ENCODE measurements at regions not wholly inside any gene's neighbourhood (a gene's known extent, or its start where the extent isn't known, plus 50 kb on each side); places are given as distances from the start of the nearest gene placed in this dataset.
"Not testable (repeated sequence)": the region's sequence is repeated elsewhere in the genome, so short reads cannot be mapped to it uniquely, and the experiment has no call there.

- no peak overlapping the region for H3K27ac ChIP-seq (ENCODE audit: low read depth, low read length)
- H3K4me3 ChIP-seq (ENCODE audit: low read depth, low read length) = no peak overlapping the region
- no peaks in the 10 kb centered on the region for H3K79me1 ChIP-seq (ENCODE audit: low read length)
- H3K9me3 ChIP-seq (ENCODE audit: insufficient read depth, low read depth, low read length) = no peaks in the 10 kb centered on the region
- no peak overlapping the region for H2AFZ ChIP-seq (ENCODE audit: insufficient read depth, low read length, poor library complexity)
- no peak overlapping the region for H3K9ac ChIP-seq (ENCODE audit: low read length)
- no peak overlapping the region for H4K12ac ChIP-seq (ENCODE audit: low read depth, low read length)
- H4K91ac ChIP-seq (ENCODE audit: low read depth, low read length) = no peak overlapping the region
- no peak overlapping the region for H3K14ac ChIP-seq (ENCODE audit: low read length)
- no peak for DNase-seq
- no peaks in the 10 kb centered on the region for H3K4me1 ChIP-seq (ENCODE audit: control insufficient read depth in 1 of 2, insufficient read depth in 2 of 2, low read length in 2 of 2)
- WGBS (ENCODE audit: extremely low coverage, insufficient coverage, insufficient read length) = no CpG with 5 or more reads among the region's 2 CpGs
- no peak overlapping the region for H3K23ac ChIP-seq (ENCODE audit: low read length)
- no peaks in the 10 kb centered on the region for H3K36me3 ChIP-seq (ENCODE audit: control insufficient read depth in 1 of 2, insufficient read depth in 2 of 2, low read length in 2 of 2)
- H2BK120ac ChIP-seq (ENCODE audit: insufficient read depth, low read length, poor library complexity) = no peak overlapping the region
- H2BK12ac ChIP-seq (ENCODE audit: low read length) = no peak overlapping the region
- H3K18ac ChIP-seq (ENCODE audit: low read length) = no peak overlapping the region
- H3K4ac ChIP-seq (ENCODE audit: low read depth, low read length) = no peak overlapping the region
- no peak overlapping the region for H2BK5ac ChIP-seq (ENCODE audit: low read depth, low read length, poor library complexity)
- H3K79me2 ChIP-seq (ENCODE audit: control insufficient read depth, insufficient read depth, low read length, poor library complexity) = no peaks in the 10 kb centered on the region
- no peak overlapping the region for H3K4me2 ChIP-seq (ENCODE audit: low read length)
- H2AK5ac ChIP-seq (ENCODE audit: low read length) = no peak overlapping the region
- no peak overlapping the region for H4K8ac ChIP-seq (ENCODE audit: low read depth, low read length)
- no peaks in the 10 kb centered on the region for H3K27me3 ChIP-seq (ENCODE audit: insufficient read depth, low read length)
Measured at GRCh38 chr4:106529348-106530023, 160.9 kb upstream of the GIMD1 start.

- H3K9me3 ChIP-seq (ENCODE audit: insufficient read depth, low read depth, low read length) = no peaks in the 10 kb centered on the region
- H3K23ac ChIP-seq (ENCODE audit: low read length) = no peak overlapping the region
- no peak overlapping the region for H2AFZ ChIP-seq (ENCODE audit: insufficient read depth, low read length, poor library complexity)
- no peak overlapping the region for H4K8ac ChIP-seq (ENCODE audit: low read depth, low read length)
- H3K27me3 ChIP-seq (ENCODE audit: insufficient read depth, low read length) = no peaks in the 10 kb centered on the region
- no peak overlapping the region for H2BK12ac ChIP-seq (ENCODE audit: low read length)
- H3K27ac ChIP-seq (ENCODE audit: low read depth, low read length) = no peak overlapping the region
- no peak overlapping the region for H3K4ac ChIP-seq (ENCODE audit: low read depth, low read length)
- H3K4me2 ChIP-seq (ENCODE audit: low read length) = no peak overlapping the region
- H3K79me1 ChIP-seq (ENCODE audit: low read length) = no peaks in the 10 kb centered on the region
- H2AK5ac ChIP-seq (ENCODE audit: low read length) = no peak overlapping the region
- no peak overlapping the region for H3K4me3 ChIP-seq (ENCODE audit: low read depth, low read length)
- no peak overlapping the region for H3K18ac ChIP-seq (ENCODE audit: low read length)
- no peak for DNase-seq
- WGBS (ENCODE audit: extremely low coverage, insufficient coverage, insufficient read length) = no CpG with 5 or more reads among the region's 2 CpGs
- H2BK120ac ChIP-seq (ENCODE audit: insufficient read depth, low read length, poor library complexity) = no peak overlapping the region
- H4K91ac ChIP-seq (ENCODE audit: low read depth, low read length) = no peak overlapping the region
- no peak overlapping the region for H4K12ac ChIP-seq (ENCODE audit: low read depth, low read length)
- H3K9ac ChIP-seq (ENCODE audit: low read length) = no peak overlapping the region
- no peaks in the 10 kb centered on the region for H3K79me2 ChIP-seq (ENCODE audit: control insufficient read depth, insufficient read depth, low read length, poor library complexity)
- no peaks in the 10 kb centered on the region for H3K36me3 ChIP-seq (ENCODE audit: control insufficient read depth in 1 of 2, insufficient read depth in 2 of 2, low read length in 2 of 2)
- H2BK5ac ChIP-seq (ENCODE audit: low read depth, low read length, poor library complexity) = no peak overlapping the region
- H3K4me1 ChIP-seq (ENCODE audit: control insufficient read depth in 1 of 2, insufficient read depth in 2 of 2, low read length in 2 of 2) = no peaks in the 10 kb centered on the region
- no peak overlapping the region for H3K14ac ChIP-seq (ENCODE audit: low read length)
Measured at GRCh38 chr4:106527316-106527715, 158.7 kb upstream of the GIMD1 start.

GRCh38 chr4:106525425-106525824, 156.8 kb upstream of the GIMD1 start:
- not testable (repeated sequence) for H3K36me3 ChIP-seq (ENCODE audit: control insufficient read depth in 1 of 2, insufficient read depth in 2 of 2, low read length in 2 of 2); H4K8ac ChIP-seq (ENCODE audit: low read depth, low read length); H4K91ac ChIP-seq (ENCODE audit: low read depth, low read length); H3K79me2 ChIP-seq (ENCODE audit: control insufficient read depth, insufficient read depth, low read length, poor library complexity); H2BK120ac ChIP-seq (ENCODE audit: insufficient read depth, low read length, poor library complexity); H3K27ac ChIP-seq (ENCODE audit: low read depth, low read length); H3K4me1 ChIP-seq (ENCODE audit: control insufficient read depth in 1 of 2, insufficient read depth in 2 of 2, low read length in 2 of 2); H3K27me3 ChIP-seq (ENCODE audit: insufficient read depth, low read length); H3K4me2 ChIP-seq (ENCODE audit: low read length); H3K4me3 ChIP-seq (ENCODE audit: low read depth, low read length); H3K23ac ChIP-seq (ENCODE audit: low read length); H4K12ac ChIP-seq (ENCODE audit: low read depth, low read length); H2BK12ac ChIP-seq (ENCODE audit: low read length); H3K4ac ChIP-seq (ENCODE audit: low read depth, low read length); H2AFZ ChIP-seq (ENCODE audit: insufficient read depth, low read length, poor library complexity); H3K9ac ChIP-seq (ENCODE audit: low read length); H3K18ac ChIP-seq (ENCODE audit: low read length); H2BK5ac ChIP-seq (ENCODE audit: low read depth, low read length, poor library complexity); H2AK5ac ChIP-seq (ENCODE audit: low read length); DNase-seq; H3K79me1 ChIP-seq (ENCODE audit: low read length); H3K14ac ChIP-seq (ENCODE audit: low read length); H3K9me3 ChIP-seq (ENCODE audit: insufficient read depth, low read depth, low read length)
- no CpG with 5 or more reads among the region's 27 CpGs for WGBS (ENCODE audit: extremely low coverage, insufficient coverage, insufficient read length)

GRCh38 chr4:106524772-106525171, 156.2 kb upstream of the GIMD1 start:
- H2BK5ac ChIP-seq (ENCODE audit: low read depth, low read length, poor library complexity); H2BK120ac ChIP-seq (ENCODE audit: insufficient read depth, low read length, poor library complexity); H3K36me3 ChIP-seq (ENCODE audit: control insufficient read depth in 1 of 2, insufficient read depth in 2 of 2, low read length in 2 of 2); H3K4me2 ChIP-seq (ENCODE audit: low read length); H3K4me3 ChIP-seq (ENCODE audit: low read depth, low read length); H2AK5ac ChIP-seq (ENCODE audit: low read length); H4K91ac ChIP-seq (ENCODE audit: low read depth, low read length); H4K8ac ChIP-seq (ENCODE audit: low read depth, low read length); H2BK12ac ChIP-seq (ENCODE audit: low read length); H3K27ac ChIP-seq (ENCODE audit: low read depth, low read length); H3K79me1 ChIP-seq (ENCODE audit: low read length); H3K23ac ChIP-seq (ENCODE audit: low read length); H3K27me3 ChIP-seq (ENCODE audit: insufficient read depth, low read length); H3K14ac ChIP-seq (ENCODE audit: low read length); H3K18ac ChIP-seq (ENCODE audit: low read length); H3K9ac ChIP-seq (ENCODE audit: low read length); H3K79me2 ChIP-seq (ENCODE audit: control insufficient read depth, insufficient read depth, low read length, poor library complexity); H3K4me1 ChIP-seq (ENCODE audit: control insufficient read depth in 1 of 2, insufficient read depth in 2 of 2, low read length in 2 of 2); H3K9me3 ChIP-seq (ENCODE audit: insufficient read depth, low read depth, low read length); H2AFZ ChIP-seq (ENCODE audit: insufficient read depth, low read length, poor library complexity); H3K4ac ChIP-seq (ENCODE audit: low read depth, low read length); DNase-seq; H4K12ac ChIP-seq (ENCODE audit: low read depth, low read length): not testable (repeated sequence)
- no CpG with 5 or more reads among the region's 8 CpGs for WGBS (ENCODE audit: extremely low coverage, insufficient coverage, insufficient read length)

Measured in trophoblast cell (in vitro differentiated cells and primary cell).